Upper lobe of right lung (tissue), 1 donor: ENCODE measurements at regions not wholly inside any gene's neighbourhood (a gene's known extent, or its start where the extent isn't known, plus 50 kb on each side); places are given as distances from the start of the nearest gene placed in this dataset.

ENCODE experiments used
- ATAC-seq: fragments of 200-7000 bp; cut with Tn5 transposase; one replicate; pipeline ENCODE4 v1.9.1; 2020; ENCODE audit warnings: mild to moderate bottlenecking, moderate library complexity
- DNase-seq: peaks from one replicate; pipeline ENCODE4 v3.0.0-alpha.2; 2020
- H3K27ac ChIP-seq: fragments of 200-600 bp; one replicate; pipeline ENCODE4 v1.8.0; 2022
- H3K27me3 ChIP-seq: fragments of 200-600 bp; one replicate; pipeline ENCODE4 v1.8.0; 2022; ENCODE audit warnings: mild to moderate bottlenecking
- H3K36me3 ChIP-seq: fragments of 200-600 bp; one replicate; pipeline ENCODE4 v1.8.0; 2022
- H3K4me1 ChIP-seq: fragments of 200-600 bp; one replicate; pipeline ENCODE4 v1.8.0; 2022
- H3K4me3 ChIP-seq: fragments of 200-600 bp; one replicate; pipeline ENCODE4 v1.8.0; 2022; ENCODE audit warnings: mild to moderate bottlenecking
- H3K9me3 ChIP-seq: fragments of 200-600 bp; one replicate; pipeline ENCODE4 v1.8.0; 2022
- CTCF ChIP-seq: fragments of 200-600 bp; IDR thresholded peaks from one replicate; pipeline ENCODE4 v1.8.0; 2022; ENCODE audit warnings: antibody characterized with exemption
- intact Hi-C: fragments of 100-400 bp; cut with DNase I; formaldehyde crosslinking; loops from one replicate; pipeline ENCODE4 v1.11.0; 2022
- donor health status: DM: no; HTN: yes; CAD: no; lungs with severe emphysema.

GRCh38 chr14:87852107-87852506, 140.9 kb downstream of the GALC start:
- Histone ChIP-seq H3K27ac (no peak overlapping the region), H3K4me3 (no peak overlapping the region), H3K4me1 (no peaks in the 10 kb centered on the region), H3K27me3 (no peaks in the 10 kb centered on the region), H3K36me3 (no peaks in the 10 kb centered on the region), H3K9me3 (no peaks in the 10 kb centered on the region)
- DNase-seq, result no peak
- TF ChIP-seq CTCF, result no peak
- intact Hi-C loops, result no loop called here
- no peak for ATAC-seq

DNA sequence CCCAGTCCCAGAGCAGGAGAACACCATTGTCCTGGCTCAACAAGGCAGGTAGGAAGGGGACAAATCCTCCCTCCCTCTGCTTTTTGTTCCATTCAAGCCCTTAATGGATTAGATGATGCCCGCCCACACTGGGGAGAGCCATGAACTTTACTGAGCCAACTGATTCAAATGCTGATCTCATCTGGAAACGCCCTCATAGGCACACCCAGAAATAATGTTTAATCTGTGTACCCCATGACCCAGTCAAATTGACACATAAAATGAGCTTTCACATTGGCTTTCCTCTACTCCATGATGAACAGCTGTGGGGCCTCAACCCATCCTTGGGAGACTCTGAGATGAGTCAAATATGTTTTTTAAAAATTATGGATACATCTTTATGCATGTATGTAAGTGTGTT, 141.8 kb downstream of the GALC start:
- intact Hi-C loops, result no loop called here
- Histone ChIP-seq H3K4me1 (no peaks in the 10 kb centered on the region), H3K36me3 (no peaks in the 10 kb centered on the region), H3K27ac (no peak overlapping the region), H3K27me3 (no peaks in the 10 kb centered on the region), H3K4me3 (no peak overlapping the region), H3K9me3 (no peaks in the 10 kb centered on the region)
- ATAC-seq, result no peak
- no peak for DNase-seq
- no peak for TF ChIP-seq CTCF

GRCh38 chr14:87847216-87847755, 145.7 kb downstream of the GALC start:
- no peak for TF ChIP-seq CTCF
- no peak for ATAC-seq
- Histone ChIP-seq H3K4me3 (no peak overlapping the region), H3K36me3 (no peaks in the 10 kb centered on the region), H3K9me3 (no peaks in the 10 kb centered on the region), H3K27me3 (no peaks in the 10 kb centered on the region), H3K4me1 (no peaks in the 10 kb centered on the region), H3K27ac (no peak overlapping the region)
- DNase-seq, result no peak
- intact Hi-C loops, result no loop called here

GRCh38 chr14:87840906-87841305, 152.1 kb downstream of the GALC start:
- intact Hi-C loops, result no loop called here
- ATAC-seq (no peak), DNase-seq (no peak)
- Histone ChIP-seq H3K4me1 (no peaks in the 10 kb centered on the region), H3K36me3 (no peaks in the 10 kb centered on the region), H3K27me3 (no peaks in the 10 kb centered on the region), H3K4me3 (no peak overlapping the region), H3K27ac (no peak overlapping the region), H3K9me3 (no peaks in the 10 kb centered on the region)
- no peak for TF ChIP-seq CTCF

GRCh38 chr14:87838931-87839330, 154.1 kb downstream of the GALC start:
- Histone ChIP-seq H3K9me3 (no peaks in the 10 kb centered on the region), H3K27me3 (no peaks in the 10 kb centered on the region), H3K4me1 (no peaks in the 10 kb centered on the region), H3K36me3 (no peaks in the 10 kb centered on the region), H3K4me3 (no peak overlapping the region), H3K27ac (no peak overlapping the region)
- no peak for TF ChIP-seq CTCF
- ATAC-seq (no peak), DNase-seq (no peak)
- intact Hi-C loops, result no loop called here

DNA sequence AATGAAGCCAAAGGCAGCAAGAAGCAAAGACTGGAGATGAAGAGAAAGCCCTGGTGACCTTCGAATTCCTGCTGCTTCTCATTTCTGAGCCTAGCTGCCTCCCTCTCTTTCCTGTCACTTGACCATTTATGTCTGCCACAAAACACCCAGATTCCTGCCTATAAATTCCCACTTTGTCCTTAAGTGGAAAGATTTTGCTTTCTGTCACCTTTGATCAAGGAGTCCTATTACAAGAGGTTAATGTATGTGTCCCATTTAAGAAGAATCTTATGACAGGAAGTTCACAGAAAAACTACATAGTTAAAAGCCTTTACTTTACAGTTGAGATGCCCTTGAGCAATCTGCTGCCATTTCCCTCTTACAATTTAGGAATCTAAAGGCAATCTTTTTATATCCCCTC, 155.7 kb downstream of the GALC start:
- H3K27me3 ChIP-seq, result no peaks in the 10 kb centered on the region
- intact Hi-C loops, result no loop called here
- H3K36me3 ChIP-seq, result no peaks in the 10 kb centered on the region
- H3K27ac ChIP-seq, result no peak overlapping the region
- no peak overlapping the region for H3K4me3 ChIP-seq
- ATAC-seq, result no peak
- no peaks in the 10 kb centered on the region for H3K9me3 ChIP-seq
- no peak for DNase-seq
- no peaks in the 10 kb centered on the region for H3K4me1 ChIP-seq
- no peak for TF ChIP-seq CTCF
